ENCODE measurements at regions not wholly inside any gene's neighbourhood (a gene's known extent, or its start where the extent isn't known, plus 50 kb on each side); places are given as distances from the start of the nearest gene placed in this dataset.

DNA sequence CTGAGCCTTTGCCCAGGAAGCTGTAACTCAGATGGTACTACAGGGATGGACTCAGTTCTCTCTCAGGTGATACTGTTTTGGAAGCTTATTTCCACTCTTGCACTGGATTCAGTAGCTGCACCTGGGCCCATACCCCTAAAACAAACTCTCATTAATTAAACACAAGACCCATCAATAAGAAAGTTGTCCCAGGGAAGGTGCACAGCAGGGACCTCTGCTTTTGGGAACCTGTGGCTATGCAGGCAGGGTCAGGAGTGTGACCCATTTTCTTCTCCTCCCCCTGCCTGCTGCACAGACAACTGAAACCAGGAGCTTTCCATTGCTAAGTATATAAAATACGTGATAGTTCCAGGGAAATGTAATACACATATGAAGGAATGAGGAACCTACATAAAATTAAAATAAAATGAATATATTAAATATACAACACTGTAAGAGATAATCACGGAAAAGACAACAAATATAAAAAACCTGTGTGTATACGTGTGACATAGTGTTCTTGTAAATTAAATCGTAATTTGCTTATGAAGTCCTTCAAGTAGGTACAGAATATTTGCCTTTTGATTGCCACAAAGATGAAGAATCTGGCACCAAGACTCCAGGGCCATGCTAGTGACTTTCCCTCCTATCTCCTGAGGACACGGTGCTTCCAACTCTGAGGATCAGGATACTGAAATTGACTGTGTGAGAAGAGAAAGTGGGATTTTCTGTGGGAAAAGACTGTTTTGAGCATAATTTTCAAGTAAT is 101.6 kb upstream of the GOLGA6L6 start:
- TF ChIP-seq, protein P1, sequence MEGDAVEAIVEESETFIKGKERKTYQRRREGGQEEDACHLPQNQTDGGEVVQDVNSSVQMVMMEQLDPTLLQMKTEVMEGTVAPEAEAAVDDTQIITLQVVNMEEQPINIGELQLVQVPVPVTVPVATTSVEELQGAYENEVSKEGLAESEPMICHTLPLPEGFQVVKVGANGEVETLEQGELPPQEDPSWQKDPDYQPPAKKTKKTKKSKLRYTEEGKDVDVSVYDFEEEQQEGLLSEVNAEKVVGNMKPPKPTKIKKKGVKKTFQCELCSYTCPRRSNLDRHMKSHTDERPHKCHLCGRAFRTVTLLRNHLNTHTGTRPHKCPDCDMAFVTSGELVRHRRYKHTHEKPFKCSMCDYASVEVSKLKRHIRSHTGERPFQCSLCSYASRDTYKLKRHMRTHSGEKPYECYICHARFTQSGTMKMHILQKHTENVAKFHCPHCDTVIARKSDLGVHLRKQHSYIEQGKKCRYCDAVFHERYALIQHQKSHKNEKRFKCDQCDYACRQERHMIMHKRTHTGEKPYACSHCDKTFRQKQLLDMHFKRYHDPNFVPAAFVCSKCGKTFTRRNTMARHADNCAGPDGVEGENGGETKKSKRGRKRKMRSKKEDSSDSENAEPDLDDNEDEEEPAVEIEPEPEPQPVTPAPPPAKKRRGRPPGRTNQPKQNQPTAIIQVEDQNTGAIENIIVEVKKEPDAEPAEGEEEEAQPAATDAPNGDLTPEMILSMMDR (IDR thresholded peaks at IDR 0.05; ENCODE audit: low read depth, low read length): no peak
- TF ChIP-seq POLR2A (IDR thresholded peaks at IDR 0.05; ENCODE audit: extremely low read depth, insufficient read length): no peak

Data from NB4 (cell line).